ENCODE measurements at regions not wholly inside any gene's neighbourhood (a gene's known extent, or its start where the extent isn't known, plus 50 kb on each side); places are given as distances from the start of the nearest gene placed in this dataset.

GRCh38 chr3:135760581-135760980 is 204.9 kb upstream of the PPP2R3A start:
- TF ChIP-seq CTCF (IDR thresholded peaks at IDR 0.05) (no peak), POLR2A (IDR thresholded peaks at IDR 0.05) (no peak)
